ENCODE measurements at regions not wholly inside any gene's neighbourhood (a gene's known extent, or its start where the extent isn't known, plus 50 kb on each side); places are given as distances from the start of the nearest gene placed in this dataset.

DNA sequence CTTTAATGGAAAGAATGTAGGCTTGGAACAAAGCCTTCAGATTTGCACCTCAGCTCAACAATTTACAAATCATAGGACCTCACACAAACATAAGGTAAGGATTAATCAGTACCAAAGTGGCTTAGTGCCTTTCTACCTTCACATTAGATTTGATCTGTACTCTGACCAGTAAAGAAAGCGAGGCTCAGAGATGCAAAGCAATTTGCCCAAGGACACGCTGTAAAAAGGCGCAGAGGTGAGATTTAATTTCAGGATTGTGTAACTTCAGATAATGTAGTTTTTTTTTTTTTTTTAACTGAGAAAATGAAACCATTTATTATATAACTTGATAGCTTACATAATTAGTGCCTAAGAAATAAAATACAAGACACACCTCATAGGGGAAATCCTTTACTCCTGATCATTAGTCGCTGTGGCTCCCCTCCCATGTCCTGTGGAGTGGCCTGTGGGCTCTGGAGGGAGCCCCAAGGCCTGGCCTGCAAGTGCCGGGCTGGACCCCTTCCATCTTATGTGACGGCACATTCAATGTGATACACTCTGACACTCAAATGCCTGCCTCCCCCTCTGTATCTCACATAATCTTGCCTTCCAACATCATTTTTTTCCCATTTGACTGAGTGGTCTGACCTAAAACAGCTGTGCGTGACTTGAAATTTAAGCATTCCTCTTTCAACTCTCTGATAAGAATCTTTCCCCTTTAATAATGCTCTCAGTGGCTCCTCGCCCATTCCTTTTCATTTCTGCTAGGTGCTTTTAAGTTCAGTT lies 426.5 kb upstream of the DAB1 start:
- Histone ChIP-seq H3K27me3 (ENCODE audit: control insufficient read depth, insufficient read depth, low read length) (no peaks in the 10 kb centered on the region), H3K4me3 (ENCODE audit: low read depth, low read length) (no peak overlapping the region), H3K9ac (ENCODE audit: low read length) (no peak overlapping the region), H3K4me1 (ENCODE audit: control insufficient read depth, insufficient read depth, low read length) (no peaks in the 10 kb centered on the region), H3K36me3 (ENCODE audit: control insufficient read depth, insufficient read depth, low read length) (no peaks in the 10 kb centered on the region), H3K9me3 (ENCODE audit: control insufficient read depth, insufficient read depth, low read depth, low read length) (no peaks in the 10 kb centered on the region), H3K27ac (ENCODE audit: low read depth, low read length) (no peak overlapping the region)

DNA sequence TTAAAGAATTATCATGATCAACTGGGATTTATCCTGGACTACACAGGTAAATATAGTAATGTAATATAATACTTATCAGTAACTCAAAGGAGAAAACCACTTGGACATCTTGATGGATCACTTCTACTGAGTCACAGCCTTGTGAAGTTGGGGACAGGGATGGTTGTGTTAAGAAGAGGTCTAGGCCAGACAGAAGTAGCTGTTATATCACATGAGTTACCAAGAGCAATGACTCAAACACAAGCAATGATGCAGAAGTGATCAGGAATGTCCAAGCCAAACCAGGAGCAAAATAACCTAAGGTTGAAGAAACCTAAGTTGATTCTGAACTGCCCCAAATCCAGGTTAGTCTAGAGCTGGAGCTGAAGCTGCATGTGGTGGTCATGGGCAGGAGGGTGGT lies 424.5 kb upstream of the DAB1 start:
- H3K9me3 ChIP-seq (ENCODE audit: control insufficient read depth, insufficient read depth, low read depth, low read length): no peaks in the 10 kb centered on the region
- H3K27me3 ChIP-seq (ENCODE audit: control insufficient read depth, insufficient read depth, low read length): no peaks in the 10 kb centered on the region
- no peaks in the 10 kb centered on the region for H3K4me1 ChIP-seq (ENCODE audit: control insufficient read depth, insufficient read depth, low read length)
- no peak overlapping the region for H3K27ac ChIP-seq (ENCODE audit: low read depth, low read length)
- no peak overlapping the region for H3K4me3 ChIP-seq (ENCODE audit: low read depth, low read length)
- H3K9ac ChIP-seq (ENCODE audit: low read length): no peak overlapping the region
- no peaks in the 10 kb centered on the region for H3K36me3 ChIP-seq (ENCODE audit: control insufficient read depth, insufficient read depth, low read length)

DNA sequence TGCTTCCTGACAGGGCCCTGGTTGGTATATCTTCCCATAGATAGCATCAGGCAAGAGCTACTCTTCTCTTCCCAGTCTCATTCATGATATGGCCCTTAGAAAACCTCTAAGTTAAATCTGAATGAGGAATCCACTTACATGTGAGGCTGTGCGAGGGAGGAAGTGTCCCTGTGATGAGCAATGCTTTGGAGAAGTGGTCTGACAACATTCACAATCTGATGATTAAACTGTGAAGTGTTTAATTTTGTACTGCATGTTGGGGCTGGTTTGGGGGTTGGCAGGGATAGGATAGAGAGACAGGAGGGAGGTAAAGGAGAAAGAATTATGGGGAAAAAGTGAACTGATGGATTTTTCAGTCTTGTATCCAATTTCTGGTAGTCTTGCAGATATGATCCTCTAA lies 421.2 kb upstream of the DAB1 start:
- Histone ChIP-seq H3K9ac (ENCODE audit: low read length) (no peak overlapping the region), H3K4me3 (ENCODE audit: low read depth, low read length) (no peak overlapping the region), H3K27me3 (ENCODE audit: control insufficient read depth, insufficient read depth, low read length) (no peaks in the 10 kb centered on the region), H3K9me3 (ENCODE audit: control insufficient read depth, insufficient read depth, low read depth, low read length) (peaks cover 31% of the 10 kb centered on the region), H3K27ac (ENCODE audit: low read depth, low read length) (no peak overlapping the region), H3K4me1 (ENCODE audit: control insufficient read depth, insufficient read depth, low read length) (no peaks in the 10 kb centered on the region), H3K36me3 (ENCODE audit: control insufficient read depth, insufficient read depth, low read length) (no peaks in the 10 kb centered on the region)

DNA sequence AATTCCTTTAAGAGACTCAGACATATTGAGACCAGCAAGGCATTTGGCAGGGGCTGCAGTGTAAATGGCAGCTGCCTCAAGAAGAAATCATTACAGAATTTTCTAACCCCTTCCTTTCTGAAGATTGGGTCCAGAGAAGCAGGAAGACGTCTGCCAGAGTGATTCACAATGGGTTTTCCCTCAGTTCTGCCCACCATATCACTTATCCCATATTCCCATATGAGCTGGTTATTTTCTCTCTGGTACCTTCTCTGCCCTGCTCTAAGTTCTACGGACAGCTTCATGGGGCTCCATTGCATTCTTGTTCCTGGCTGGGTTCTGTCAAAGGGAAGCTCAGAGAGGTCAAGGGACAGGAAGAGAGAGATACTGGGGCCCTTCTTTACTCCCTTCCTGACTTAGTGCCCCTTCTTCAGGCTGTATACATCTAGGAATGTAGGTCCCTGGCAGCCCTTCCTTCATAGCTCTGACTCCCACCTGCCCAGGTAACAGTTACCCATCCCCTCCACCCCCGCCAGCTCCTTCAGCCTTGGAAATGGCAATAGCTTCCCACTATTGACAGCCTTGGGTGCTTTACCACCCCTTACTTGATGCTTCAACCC lies 420.6 kb upstream of the DAB1 start:
- no peak overlapping the region for H3K27ac ChIP-seq (ENCODE audit: low read depth, low read length)
- H3K4me1 ChIP-seq (ENCODE audit: control insufficient read depth, insufficient read depth, low read length): no peaks in the 10 kb centered on the region
- no peaks in the 10 kb centered on the region for H3K27me3 ChIP-seq (ENCODE audit: control insufficient read depth, insufficient read depth, low read length)
- no peak overlapping the region for H3K9ac ChIP-seq (ENCODE audit: low read length)
- H3K36me3 ChIP-seq (ENCODE audit: control insufficient read depth, insufficient read depth, low read length): no peaks in the 10 kb centered on the region
- H3K9me3 ChIP-seq (ENCODE audit: control insufficient read depth, insufficient read depth, low read depth, low read length): peaks cover 36% of the 10 kb centered on the region
- H3K4me3 ChIP-seq (ENCODE audit: low read depth, low read length): no peak overlapping the region

DNA sequence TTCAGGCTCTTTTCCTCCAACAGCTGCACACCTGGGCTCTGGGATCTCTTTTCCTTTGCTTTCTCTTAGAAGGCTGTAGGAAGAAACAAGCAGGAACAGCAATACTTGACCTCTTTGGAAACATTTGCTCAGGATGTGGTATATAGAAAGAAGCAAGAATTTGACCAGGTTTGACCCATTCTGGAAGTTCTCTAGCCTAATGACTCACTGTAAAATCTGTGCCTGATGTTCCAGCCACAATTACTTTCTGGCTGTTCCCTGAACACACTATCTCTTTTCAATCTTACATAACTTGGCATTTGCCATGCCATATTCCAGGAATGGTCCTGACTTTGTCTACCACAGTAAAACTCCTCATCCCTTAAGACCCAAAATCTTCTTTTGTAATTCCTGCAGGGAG lies 419.9 kb upstream of the DAB1 start:
- no peak overlapping the region for H3K9ac ChIP-seq (ENCODE audit: low read length)

DNA sequence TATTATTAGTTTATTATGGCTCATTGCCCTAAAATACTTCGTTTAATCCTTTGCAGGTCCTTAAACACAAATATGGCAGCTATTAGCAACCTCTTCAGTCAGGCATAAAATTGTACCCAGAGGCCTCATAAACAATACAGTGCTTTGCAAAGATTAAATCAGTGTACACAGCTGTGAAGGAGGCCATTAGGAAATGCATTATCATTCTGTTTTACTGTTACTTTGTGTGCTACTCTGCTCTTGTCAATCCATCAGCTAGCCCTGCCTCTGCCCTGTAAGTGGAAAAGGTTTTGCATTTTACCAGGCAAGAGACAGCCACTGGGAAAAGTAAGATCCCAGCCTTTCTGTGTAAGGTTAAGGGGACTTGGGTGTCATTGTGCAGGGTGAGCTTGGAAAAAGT lies 415.7 kb upstream of the DAB1 start:
- Histone ChIP-seq H3K36me3 (ENCODE audit: control insufficient read depth, insufficient read depth, low read length) (no peaks in the 10 kb centered on the region), H3K9ac (ENCODE audit: low read length) (no peak overlapping the region), H3K4me1 (ENCODE audit: control insufficient read depth, insufficient read depth, low read length) (no peaks in the 10 kb centered on the region), H3K9me3 (ENCODE audit: control insufficient read depth, insufficient read depth, low read depth, low read length) (peaks cover 36% of the 10 kb centered on the region), H3K4me3 (ENCODE audit: low read depth, low read length) (no peak overlapping the region), H3K27ac (ENCODE audit: low read depth, low read length) (no peak overlapping the region), H3K27me3 (ENCODE audit: control insufficient read depth, insufficient read depth, low read length) (no peaks in the 10 kb centered on the region)

More for the DNA sequence above, 419.9 kb upstream of the DAB1 start:
- H3K4me1 ChIP-seq (ENCODE audit: control insufficient read depth, insufficient read depth, low read length): no peaks in the 10 kb centered on the region
- H3K27me3 ChIP-seq (ENCODE audit: control insufficient read depth, insufficient read depth, low read length): no peaks in the 10 kb centered on the region
- no peak overlapping the region for H3K27ac ChIP-seq (ENCODE audit: low read depth, low read length)
- no peaks in the 10 kb centered on the region for H3K36me3 ChIP-seq (ENCODE audit: control insufficient read depth, insufficient read depth, low read length)
- no peak overlapping the region for H3K4me3 ChIP-seq (ENCODE audit: low read depth, low read length)
- peaks cover 36% of the 10 kb centered on the region for H3K9me3 ChIP-seq (ENCODE audit: control insufficient read depth, insufficient read depth, low read depth, low read length)

DNA sequence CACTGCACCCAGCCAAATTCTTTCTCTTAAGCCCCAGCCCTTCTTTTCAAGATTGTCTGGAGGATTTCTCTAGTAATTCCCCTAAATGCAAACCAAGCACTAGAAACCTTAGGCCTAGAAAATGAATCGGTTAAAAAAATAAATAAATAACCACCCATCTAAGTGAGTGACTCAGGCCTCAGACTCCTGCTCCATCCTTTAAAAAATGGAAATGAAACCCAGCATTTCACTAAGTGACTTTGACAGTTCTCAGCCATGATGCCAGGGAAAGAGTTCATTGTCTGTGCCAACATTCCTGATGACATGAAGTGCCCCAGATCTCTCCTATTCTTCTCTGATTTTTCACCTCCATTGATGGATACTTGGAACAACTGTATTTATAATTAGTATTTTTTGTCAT lies 415.2 kb upstream of the DAB1 start:
- H3K9ac ChIP-seq (ENCODE audit: low read length): no peak overlapping the region
- no peaks in the 10 kb centered on the region for H3K27me3 ChIP-seq (ENCODE audit: control insufficient read depth, insufficient read depth, low read length)
- H3K4me1 ChIP-seq (ENCODE audit: control insufficient read depth, insufficient read depth, low read length): no peaks in the 10 kb centered on the region
- no peaks in the 10 kb centered on the region for H3K36me3 ChIP-seq (ENCODE audit: control insufficient read depth, insufficient read depth, low read length)
- no peak overlapping the region for H3K4me3 ChIP-seq (ENCODE audit: low read depth, low read length)
- H3K27ac ChIP-seq (ENCODE audit: low read depth, low read length): no peak overlapping the region
- peaks cover 36% of the 10 kb centered on the region for H3K9me3 ChIP-seq (ENCODE audit: control insufficient read depth, insufficient read depth, low read depth, low read length)

DNA sequence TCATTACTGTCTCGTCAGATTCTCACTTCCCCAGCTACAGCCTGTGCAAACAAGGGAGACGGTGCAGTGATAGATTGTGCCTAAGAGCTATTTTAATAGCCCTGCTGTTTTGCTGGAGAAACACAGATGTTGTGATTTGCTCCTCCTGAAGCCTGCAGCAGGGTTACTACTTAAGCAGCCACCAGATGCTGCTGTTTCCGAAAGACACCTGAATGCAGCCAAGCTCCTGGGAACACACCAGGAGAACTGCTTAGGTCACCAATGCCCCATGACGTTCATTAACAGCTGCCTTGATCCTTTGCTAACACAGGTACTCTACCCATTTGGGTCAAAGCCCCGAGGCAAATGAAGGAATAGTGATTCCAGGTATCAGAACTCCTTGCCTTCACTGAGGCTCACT lies 411.8 kb upstream of the DAB1 start:
- no peak overlapping the region for H3K27ac ChIP-seq (ENCODE audit: low read depth, low read length)
- no peaks in the 10 kb centered on the region for H3K27me3 ChIP-seq (ENCODE audit: control insufficient read depth, insufficient read depth, low read length)
- peaks cover 10% of the 10 kb centered on the region for H3K9me3 ChIP-seq (ENCODE audit: control insufficient read depth, insufficient read depth, low read depth, low read length)
- H3K36me3 ChIP-seq (ENCODE audit: control insufficient read depth, insufficient read depth, low read length): no peaks in the 10 kb centered on the region
- no peak overlapping the region for H3K9ac ChIP-seq (ENCODE audit: low read length)
- H3K4me1 ChIP-seq (ENCODE audit: control insufficient read depth, insufficient read depth, low read length): peaks cover 13% of the 10 kb centered on the region; the same call in 1 of the 2 replicates
- no peak overlapping the region for H3K4me3 ChIP-seq (ENCODE audit: low read depth, low read length)

DNA sequence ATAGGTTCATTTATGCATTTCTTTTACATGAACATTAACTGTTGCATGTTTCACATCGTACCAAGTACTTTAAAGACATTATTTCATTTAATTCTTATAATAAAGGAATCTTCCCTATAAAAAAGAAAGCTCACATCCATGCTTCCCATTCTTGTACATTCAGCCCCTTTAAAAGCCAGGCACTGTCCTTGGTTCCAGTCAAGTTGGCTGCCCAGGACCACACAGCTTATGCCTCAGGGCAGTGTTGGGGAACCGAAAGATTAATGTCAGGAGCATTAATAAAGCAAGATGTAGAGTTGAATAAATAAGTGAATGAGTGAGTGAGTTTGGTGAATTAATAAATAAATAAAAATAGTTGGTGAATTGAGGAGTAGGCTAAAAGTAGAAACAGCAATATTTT lies 409.4 kb upstream of the DAB1 start:
- H3K27me3 ChIP-seq (ENCODE audit: control insufficient read depth, insufficient read depth, low read length): no peaks in the 10 kb centered on the region
- H3K9ac ChIP-seq (ENCODE audit: low read length): no peak overlapping the region
- no peaks in the 10 kb centered on the region for H3K9me3 ChIP-seq (ENCODE audit: control insufficient read depth, insufficient read depth, low read depth, low read length)
- H3K4me3 ChIP-seq (ENCODE audit: low read depth, low read length): no peak overlapping the region
- no peaks in the 10 kb centered on the region for H3K36me3 ChIP-seq (ENCODE audit: control insufficient read depth, insufficient read depth, low read length)
- H3K4me1 ChIP-seq (ENCODE audit: control insufficient read depth, insufficient read depth, low read length): peaks cover 13% of the 10 kb centered on the region; the same call in 1 of the 2 replicates
- no peak overlapping the region for H3K27ac ChIP-seq (ENCODE audit: low read depth, low read length)

DNA sequence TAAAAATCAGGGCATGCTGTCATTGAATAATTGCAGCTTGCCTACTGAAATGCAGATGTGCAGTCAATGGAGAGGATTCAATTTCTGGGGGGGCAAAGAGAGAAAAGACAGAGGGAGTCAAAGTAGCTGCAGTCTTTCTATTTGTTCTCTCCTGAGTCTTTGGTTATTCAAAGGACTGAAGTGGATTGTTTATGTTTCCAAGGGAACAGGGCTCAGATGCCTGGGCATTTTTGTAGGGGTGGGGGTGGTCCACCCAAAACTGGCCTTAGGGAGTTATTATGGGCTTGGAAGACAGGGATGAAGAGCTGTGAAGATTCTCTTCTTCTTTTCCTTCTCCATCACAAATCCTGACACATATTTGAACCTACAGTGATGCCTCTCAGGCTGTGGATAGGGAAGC lies 408.8 kb upstream of the DAB1 start:
- Histone ChIP-seq H3K36me3 (ENCODE audit: control insufficient read depth, insufficient read depth, low read length) (no peaks in the 10 kb centered on the region), H3K9me3 (ENCODE audit: control insufficient read depth, insufficient read depth, low read depth, low read length) (no peaks in the 10 kb centered on the region), H3K9ac (ENCODE audit: low read length) (no peak overlapping the region), H3K4me1 (ENCODE audit: control insufficient read depth, insufficient read depth, low read length) (peaks cover 13% of the 10 kb centered on the region; the same call in 1 of the 2 replicates), H3K27ac (ENCODE audit: low read depth, low read length) (no peak overlapping the region), H3K4me3 (ENCODE audit: low read depth, low read length) (no peak overlapping the region), H3K27me3 (ENCODE audit: control insufficient read depth, insufficient read depth, low read length) (no peaks in the 10 kb centered on the region)

DNA sequence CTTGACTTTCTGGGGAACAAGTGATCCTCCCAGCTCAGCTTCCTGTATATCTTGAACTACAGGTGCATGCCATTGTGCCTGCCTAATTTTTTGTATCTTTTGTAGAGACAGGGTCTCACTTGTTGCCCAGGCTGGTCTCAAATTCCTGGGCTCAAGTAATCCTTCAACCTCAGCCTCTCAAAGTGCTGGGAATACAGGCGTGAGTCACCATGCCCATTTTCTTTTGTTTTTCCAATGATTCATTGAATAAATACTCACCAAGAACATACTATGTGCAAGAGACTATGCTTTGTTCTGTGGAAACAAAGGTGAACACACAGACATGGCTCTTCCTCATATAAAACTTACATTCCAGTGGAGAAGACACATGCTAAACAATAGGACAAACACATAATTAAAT lies 407.8 kb upstream of the DAB1 start:
- Histone ChIP-seq H3K36me3 (ENCODE audit: control insufficient read depth, insufficient read depth, low read length) (no peaks in the 10 kb centered on the region), H3K27me3 (ENCODE audit: control insufficient read depth, insufficient read depth, low read length) (no peaks in the 10 kb centered on the region), H3K4me3 (ENCODE audit: low read depth, low read length) (no peak overlapping the region), H3K4me1 (ENCODE audit: control insufficient read depth, insufficient read depth, low read length) (peaks cover 13% of the 10 kb centered on the region; the same call in 1 of the 2 replicates), H3K27ac (ENCODE audit: low read depth, low read length) (no peak overlapping the region), H3K9ac (ENCODE audit: low read length) (no peak overlapping the region), H3K9me3 (ENCODE audit: control insufficient read depth, insufficient read depth, low read depth, low read length) (no peaks in the 10 kb centered on the region)

Measured in HUES6 (cell line).